Naive thymus-derived CD4-positive, alpha-beta T cell (primary cell): ENCODE measurements at regions not wholly inside any gene's neighbourhood (a gene's known extent, or its start where the extent isn't known, plus 50 kb on each side); places are given as distances from the start of the nearest gene placed in this dataset.

Source experiments
- ATAC-seq: fragments of 150-1000 bp; cut with Tn5 transposase; 2 replicates; pipeline ENCODE4 v1.10.0; 2021; ENCODE audit warnings: mild to moderate bottlenecking, moderate library complexity
- CTCF ChIA-PET: fragments of 350-600 bp; sonication (Branson Sonifier 250); formaldehyde crosslinking; loops from one replicate; lab custom pipeline; 2021; ENCODE audit warnings: antibody characterized with exemption; lab: Charles Lee
- POLR2A ChIA-PET: fragments of 350-600 bp; sonication (Branson Sonifier 250); formaldehyde crosslinking; loops from one replicate; lab custom pipeline; 2021; ENCODE audit warnings: antibody characterized with exemption, inconsistent platforms; lab: Charles Lee
- DNase-seq, 9 donors: peaks; one replicate each; pipeline versions ENCODE4 v3.0.0 to v3.0.0-alpha.2; 2020 to 2022; ENCODE audit warnings: mixed read lengths in 1 of 9
- H3K27ac ChIP-seq: one replicate; pipeline ENCODE4 v1.7.0; 2013; ENCODE audit warnings: mild to moderate bottlenecking, low read depth, low read length, moderate library complexity
- H3K27me3 ChIP-seq, 2 donors: one replicate each; pipeline ENCODE4 v1.7.0; 2013; ENCODE audit warnings: low read length in 2 of 2, mild to moderate bottlenecking in 2 of 2, moderate library complexity in 2 of 2; ENCODE audit not compliant: control insufficient read depth in 2 of 2, insufficient read depth in 2 of 2
- H3K36me3 ChIP-seq, 3 experiments: 1 replicate in 2 of 3; 2 replicates in 1 of 3; pipeline ENCODE4 v1.7.0; 2013; ENCODE audit warnings: low read length in 3 of 3, mild to moderate bottlenecking in 3 of 3, moderate library complexity in 1 of 3; ENCODE audit not compliant: insufficient read depth in 3 of 3, control insufficient read depth in 2 of 3
- H3K4me1 ChIP-seq, 2 donors: one replicate each; pipeline ENCODE4 v1.7.0; 2013; ENCODE audit warnings: low read length in 2 of 2, mild to moderate bottlenecking in 2 of 2, moderate library complexity in 1 of 2; ENCODE audit not compliant: control insufficient read depth in 2 of 2, insufficient read depth in 2 of 2
- H3K4me3 ChIP-seq: 2 replicates; pipeline ENCODE4 v1.7.0; 2013; ENCODE audit warnings: mild to moderate bottlenecking, low read length
- H3K9me3 ChIP-seq, 3 experiments: 1 replicate in 2 of 3; 2 replicates in 1 of 3; pipeline ENCODE4 v1.7.0; 2013; ENCODE audit warnings: low read length in 3 of 3; ENCODE audit not compliant: control insufficient read depth in 2 of 3
- H3K27ac Mint-ChIP-seq, 9 donors: one replicate each; pipeline ENCODE4 v1.8.0; 2020 to 2022; ENCODE audit warnings: mixed read lengths in 9 of 9, mild to moderate bottlenecking in 8 of 9, moderate library complexity in 5 of 9, inconsistent platforms in 2 of 9
- H3K27me3 Mint-ChIP-seq, 5 donors: one replicate each; pipeline ENCODE4 v1.8.0; 2021 to 2022; ENCODE audit warnings: mixed read lengths in 5 of 5, mild to moderate bottlenecking in 1 of 5
- H3K36me3 Mint-ChIP-seq, 5 donors: one replicate each; pipeline ENCODE4 v1.8.0; 2020 to 2022; ENCODE audit warnings: mixed read lengths in 5 of 5, mild to moderate bottlenecking in 3 of 5, inconsistent platforms in 1 of 5
- H3K4me1 Mint-ChIP-seq, 7 donors: one replicate each; pipeline ENCODE4 v1.8.0; 2020 to 2022; ENCODE audit warnings: mixed read lengths in 7 of 7, mild to moderate bottlenecking in 3 of 7, inconsistent platforms in 1 of 7
- H3K4me3 Mint-ChIP-seq, 10 donors: one replicate each; pipeline ENCODE4 v1.8.0; 2020 to 2022; ENCODE audit warnings: mild to moderate bottlenecking in 10 of 10, mixed read lengths in 10 of 10, moderate library complexity in 6 of 10, inconsistent platforms in 2 of 10
- H3K9me3 Mint-ChIP-seq, 11 donors: one replicate each; pipeline ENCODE4 v1.8.0; 2020 to 2022; ENCODE audit warnings: mixed read lengths in 11 of 11, mild to moderate bottlenecking in 4 of 11, inconsistent platforms in 1 of 11, moderate library complexity in 1 of 11
- intact Hi-C, 2 donors: fragments of 100-400 bp; cut with micrococcal nuclease; formaldehyde crosslinking; loops; one replicate each; pipeline ENCODE4 v1.15.1; 2023

DNA sequence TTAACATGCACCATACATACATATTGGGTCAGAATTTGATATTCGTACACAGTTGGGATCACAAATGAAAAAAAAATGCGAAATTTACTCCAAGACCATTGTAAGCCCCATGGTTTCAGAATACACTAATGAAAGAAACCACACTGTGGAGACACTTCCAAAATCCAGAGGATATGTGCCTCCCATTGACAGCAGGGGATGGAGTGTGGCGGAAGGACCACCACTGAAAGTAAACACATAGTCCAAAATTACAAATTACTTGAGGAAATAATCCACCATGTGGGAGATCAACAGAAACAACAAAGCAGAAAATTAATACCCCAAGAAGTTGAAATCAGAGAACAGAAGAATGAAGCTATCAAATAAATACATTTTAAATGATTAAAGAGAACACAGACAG, 291.6 kb upstream of the PAPPA start:
- H3K27ac ChIP-seq, result no peak overlapping the region
- ATAC-seq, result no peak
- no peak for DNase-seq
- Mint-ChIP-seq H3K36me3 (no peaks in the 10 kb centered on the region), H3K27ac (no peak overlapping the region), H3K27me3 (peaks cover 0 to 26% (median 10%) of the 10 kb centered on the region in 5 donors), H3K4me3 (no peak overlapping the region), H3K4me1 (no peaks in the 10 kb centered on the region), H3K9me3 (peaks cover 0 to 7% (median under 1%) of the 10 kb centered on the region in 11 donors)
- intact Hi-C loops, result no loop called here
- no peaks in the 10 kb centered on the region for H3K9me3 ChIP-seq
- CTCF ChIA-PET, result no interaction called here
- H3K4me1 ChIP-seq, result no peaks in the 10 kb centered on the region
- POLR2A ChIA-PET, result no interaction called here
- H3K4me3 ChIP-seq, result no peak overlapping the region
- no peaks in the 10 kb centered on the region for H3K27me3 ChIP-seq
- no peaks in the 10 kb centered on the region for H3K36me3 ChIP-seq

DNA sequence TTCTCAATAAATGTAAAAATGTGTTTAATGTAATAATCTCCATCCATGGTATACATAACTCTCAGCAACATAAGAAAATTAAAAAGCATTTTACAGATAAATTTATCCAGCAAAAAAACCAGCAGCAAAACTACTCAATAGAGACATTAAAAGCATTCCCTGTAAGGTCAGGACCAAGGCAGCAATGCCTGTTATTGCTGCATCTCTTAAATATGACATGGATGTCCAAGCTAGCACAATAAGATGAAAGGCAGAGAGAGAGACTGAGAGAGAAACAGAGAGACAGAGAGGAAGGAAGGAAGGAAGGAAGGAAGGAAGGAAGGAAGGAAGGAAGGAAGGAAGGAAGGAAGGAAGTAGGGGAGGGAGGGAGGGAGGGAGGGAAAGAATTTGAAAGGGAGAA, 289.0 kb upstream of the PAPPA start:
- DNase-seq, result no peak
- POLR2A ChIA-PET, result no interaction called here

DNA sequence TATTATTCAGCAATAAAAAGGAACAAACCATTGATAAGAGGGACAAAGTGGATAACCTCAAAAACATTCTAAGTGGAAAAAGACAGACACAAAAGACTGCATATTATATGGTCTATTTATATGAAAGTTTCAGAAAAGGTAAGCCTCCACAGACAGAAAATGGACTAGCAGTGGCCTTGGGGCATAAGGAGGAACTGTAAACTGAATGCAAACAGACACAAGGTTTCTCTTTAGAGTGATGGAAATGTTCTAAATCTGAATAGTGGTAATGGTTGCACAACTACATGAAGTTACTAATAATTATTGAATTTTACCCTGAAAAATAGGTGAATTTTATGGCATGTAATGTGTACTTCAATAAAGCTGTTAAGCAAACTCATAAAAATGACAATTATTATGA, 286.3 kb upstream of the PAPPA start:
- H3K27me3 ChIP-seq, result no peaks in the 10 kb centered on the region
- no peak overlapping the region for H3K27ac ChIP-seq
- no peaks in the 10 kb centered on the region for H3K4me1 ChIP-seq
- Mint-ChIP-seq H3K36me3 (no peaks in the 10 kb centered on the region), H3K27me3 (no peaks in the 10 kb centered on the region), H3K27ac (no peak overlapping the region), H3K9me3 (peaks cover 0 to 4% (median 0%) of the 10 kb centered on the region in 11 donors), H3K4me3 (no peak overlapping the region), H3K4me1 (no peaks in the 10 kb centered on the region)
- H3K9me3 ChIP-seq, result no peaks in the 10 kb centered on the region
- CTCF ChIA-PET, result no interaction called here
- no peaks in the 10 kb centered on the region for H3K36me3 ChIP-seq
- DNase-seq, result no peak
- no peak for ATAC-seq
- no peak overlapping the region for H3K4me3 ChIP-seq
- intact Hi-C loops, result no loop called here
- POLR2A ChIA-PET, result no interaction called here

More for the DNA sequence above, 289.0 kb upstream of the PAPPA start:
- Histone ChIP-seq H3K27ac (no peak overlapping the region), H3K9me3 (no peaks in the 10 kb centered on the region), H3K4me3 (no peak overlapping the region), H3K4me1 (no peaks in the 10 kb centered on the region), H3K27me3 (no peaks in the 10 kb centered on the region), H3K36me3 (no peaks in the 10 kb centered on the region)
- Mint-ChIP-seq H3K36me3 (no peaks in the 10 kb centered on the region), H3K9me3 (peaks cover 0 to 4% (median 0%) of the 10 kb centered on the region in 11 donors), H3K27ac (no peak overlapping the region), H3K4me1 (no peaks in the 10 kb centered on the region), H3K4me3 (no peak overlapping the region), H3K27me3 (peaks cover 0 to 11% (median 7%) of the 10 kb centered on the region in 5 donors)
- intact Hi-C loops, result no loop called here
- CTCF ChIA-PET, result no interaction called here
- ATAC-seq, result no peak

DNA sequence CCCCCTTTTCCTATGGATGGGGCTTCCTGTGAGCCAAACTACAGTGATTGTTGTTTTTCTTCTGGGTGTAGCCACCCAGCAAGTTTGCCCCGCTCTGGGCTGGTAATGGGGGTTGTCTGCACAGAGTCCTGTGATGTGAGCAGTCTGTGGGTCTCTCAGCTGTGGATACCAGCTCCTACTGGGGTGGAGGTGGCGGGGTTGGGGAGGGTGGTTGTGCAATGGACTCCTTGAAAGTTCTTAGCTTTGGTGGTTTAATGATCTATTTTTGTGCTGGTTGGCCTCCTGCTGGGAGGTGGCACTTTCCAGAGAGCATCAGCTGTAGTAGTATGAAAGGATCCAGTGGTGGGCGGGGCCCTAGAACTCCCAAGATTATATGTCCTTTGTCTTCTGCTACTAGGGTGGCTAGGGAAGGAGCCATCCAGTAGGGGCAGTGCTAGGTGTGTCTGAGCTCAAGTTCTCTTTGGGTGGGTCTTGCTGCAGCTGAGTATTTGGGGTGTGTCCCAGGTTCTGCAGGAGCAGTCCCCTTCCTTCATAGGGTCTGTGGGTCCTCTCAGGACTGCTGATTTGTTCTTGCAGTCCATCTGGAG, 275.6 kb upstream of the PAPPA start:
- Histone ChIP-seq H3K4me3 (no peak overlapping the region), H3K27me3 (no peaks in the 10 kb centered on the region), H3K27ac (no peak overlapping the region), H3K36me3 (no peaks in the 10 kb centered on the region), H3K4me1 (no peaks in the 10 kb centered on the region), H3K9me3 (no peaks in the 10 kb centered on the region)
- no peak overlapping the region for H3K4me3 Mint-ChIP-seq
- H3K36me3 Mint-ChIP-seq, result no peaks in the 10 kb centered on the region
- no peak for DNase-seq
- peaks cover 0 to 18% (median 6%) of the 10 kb centered on the region in 11 donors for H3K9me3 Mint-ChIP-seq
- intact Hi-C loops, result no loop called here
- H3K4me1 Mint-ChIP-seq, result no peaks in the 10 kb centered on the region
- ATAC-seq, result no peak
- ChIA-PET POLR2A (no interaction called here), CTCF (no interaction called here)
- H3K27me3 Mint-ChIP-seq, result peaks cover 0 to 4% (median 0%) of the 10 kb centered on the region in 5 donors
- H3K27ac Mint-ChIP-seq, result no peak overlapping the region

DNA sequence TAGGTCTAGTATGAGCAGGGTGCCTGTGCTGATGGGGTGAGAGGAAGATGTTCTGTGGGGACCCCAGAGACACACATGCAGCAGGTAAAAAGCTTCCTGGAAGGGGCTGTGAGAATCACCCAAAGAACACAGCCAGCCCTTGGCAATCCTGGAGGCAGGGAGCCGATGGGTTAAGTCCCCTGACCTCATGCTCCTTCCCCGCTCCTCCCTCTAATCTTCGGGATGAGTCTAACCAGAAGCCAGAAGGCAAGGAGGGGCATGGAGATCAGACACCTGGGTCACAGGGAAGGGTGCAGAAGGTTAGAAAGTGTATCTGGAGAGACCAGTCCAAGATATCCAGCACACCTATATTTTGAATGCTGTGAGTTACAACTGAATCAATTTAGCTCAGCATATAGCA, 274.1 kb upstream of the PAPPA start:
- Mint-ChIP-seq H3K27ac (no peak overlapping the region), H3K9me3 (peaks cover 0 to 18% (median 4%) of the 10 kb centered on the region in 11 donors), H3K27me3 (peaks cover 0 to 4% (median 0%) of the 10 kb centered on the region in 5 donors), H3K4me3 (no peak overlapping the region), H3K36me3 (no peaks in the 10 kb centered on the region), H3K4me1 (no peaks in the 10 kb centered on the region)
- Histone ChIP-seq H3K27ac (no peak overlapping the region), H3K27me3 (no peaks in the 10 kb centered on the region), H3K36me3 (no peaks in the 10 kb centered on the region), H3K4me3 (no peak overlapping the region), H3K9me3 (no peaks in the 10 kb centered on the region), H3K4me1 (no peaks in the 10 kb centered on the region)
- POLR2A ChIA-PET, result no interaction called here
- ATAC-seq (no peak), DNase-seq (no peak)
- intact Hi-C loops, result no loop called here
- CTCF ChIA-PET, result no interaction called here

DNA sequence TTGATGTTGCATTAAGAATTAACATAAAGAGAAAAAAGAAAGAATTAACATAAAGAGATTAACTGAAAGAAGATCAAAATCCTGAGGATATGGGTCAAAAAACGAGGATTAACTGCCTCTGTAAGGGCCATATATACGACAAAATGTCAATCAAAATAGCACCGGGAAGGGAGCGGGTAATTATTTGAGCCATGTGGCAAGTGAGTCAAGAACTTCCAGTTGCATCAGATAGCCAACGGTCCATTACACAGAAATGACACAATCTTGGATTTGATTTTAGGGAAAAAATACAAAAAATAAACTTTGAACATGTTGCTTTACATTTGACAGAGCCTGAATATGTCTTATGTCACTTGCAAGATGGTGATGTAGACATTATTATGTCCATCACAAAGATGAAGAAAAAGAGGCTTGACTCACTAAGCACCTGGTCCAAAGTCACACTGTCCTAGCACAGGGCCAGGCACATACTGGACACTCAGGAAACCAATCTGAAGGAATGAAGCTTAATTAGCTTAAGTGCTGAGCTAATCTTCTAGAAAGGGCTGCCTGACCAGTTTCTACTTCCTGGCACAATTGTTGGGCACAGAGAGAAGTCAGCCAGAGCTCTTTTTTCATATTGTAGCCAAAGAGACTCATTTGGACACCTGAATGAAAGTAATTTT, 273.2 kb upstream of the PAPPA start:
- Mint-ChIP-seq H3K27ac (no peak overlapping the region), H3K4me3 (no peak overlapping the region), H3K36me3 (no peaks in the 10 kb centered on the region), H3K9me3 (peaks cover 0 to 15% (median 4%) of the 10 kb centered on the region in 11 donors), H3K27me3 (peaks cover 0 to 4% (median 0%) of the 10 kb centered on the region in 5 donors), H3K4me1 (no peaks in the 10 kb centered on the region)
- no peaks in the 10 kb centered on the region for H3K9me3 ChIP-seq
- H3K27me3 ChIP-seq, result no peaks in the 10 kb centered on the region
- ATAC-seq (no peak), DNase-seq (no peak)
- intact Hi-C loops, result no loop called here
- H3K27ac ChIP-seq, result no peak overlapping the region
- H3K36me3 ChIP-seq, result no peaks in the 10 kb centered on the region
- POLR2A ChIA-PET, result no interaction called here
- no peak overlapping the region for H3K4me3 ChIP-seq
- CTCF ChIA-PET, result no interaction called here
- no peaks in the 10 kb centered on the region for H3K4me1 ChIP-seq

DNA sequence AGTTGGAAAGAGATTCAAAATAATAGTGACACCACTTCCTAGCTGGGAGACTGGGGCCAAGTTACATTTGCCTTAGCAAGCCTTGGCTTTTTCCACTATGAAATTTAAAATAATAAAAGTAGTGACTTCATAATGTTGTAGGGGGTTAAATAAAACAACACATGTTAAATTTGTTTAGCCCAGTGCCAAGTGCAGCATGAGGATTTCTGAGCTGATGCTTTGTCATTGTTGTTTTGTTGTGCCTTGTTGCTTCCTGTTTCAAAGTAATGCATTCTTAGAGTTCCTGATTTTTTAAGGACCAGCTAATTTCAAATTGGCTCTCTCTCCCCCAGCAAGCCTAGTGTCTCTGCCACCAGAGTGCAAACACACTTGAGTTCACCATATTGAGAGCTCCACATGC, 270.7 kb upstream of the PAPPA start:
- ChIA-PET POLR2A (no interaction called here), CTCF (no interaction called here)
- Mint-ChIP-seq H3K4me3 (no peak overlapping the region), H3K9me3 (peaks cover 0 to 11% (median 0%) of the 10 kb centered on the region in 11 donors), H3K27ac (no peak overlapping the region), H3K36me3 (no peaks in the 10 kb centered on the region), H3K4me1 (no peaks in the 10 kb centered on the region), H3K27me3 (peaks cover 0 to 4% (median 0%) of the 10 kb centered on the region in 5 donors)
- H3K27me3 ChIP-seq, result no peaks in the 10 kb centered on the region
- DNase-seq (no peak), ATAC-seq (no peak)
- no peaks in the 10 kb centered on the region for H3K36me3 ChIP-seq
- intact Hi-C loops, result no loop called here
- H3K9me3 ChIP-seq, result no peaks in the 10 kb centered on the region
- no peak overlapping the region for H3K27ac ChIP-seq
- no peaks in the 10 kb centered on the region for H3K4me1 ChIP-seq
- H3K4me3 ChIP-seq, result no peak overlapping the region
